HFFc6 (cell line): ENCODE measurements at regions not wholly inside any gene's neighbourhood (a gene's known extent, or its start where the extent isn't known, plus 50 kb on each side); places are given as distances from the start of the nearest gene placed in this dataset.

Experiments
- DNase-seq: peaks from one replicate; pipeline ENCODE4 v3.0.0-alpha.2; 2018
- H3K27ac Mint-ChIP-seq: 2 replicates; pipeline ENCODE4 v1.8.0; 2020; ENCODE audit warnings: mild to moderate bottlenecking, mixed read lengths
- H3K27me3 Mint-ChIP-seq: 2 replicates; pipeline ENCODE4 v1.8.0; 2021; ENCODE audit warnings: mild to moderate bottlenecking, moderate library complexity, mixed read lengths; ENCODE audit not compliant: insufficient read depth
- H3K36me3 Mint-ChIP-seq: 2 replicates; pipeline ENCODE4 v1.8.0; 2021; ENCODE audit warnings: low read depth, mixed read lengths
- H3K4me1 Mint-ChIP-seq: 2 replicates; pipeline ENCODE4 v1.8.0; 2020; ENCODE audit warnings: low read depth, mixed read lengths
- H3K4me3 Mint-ChIP-seq: 2 replicates; pipeline ENCODE4 v1.8.0; 2020; ENCODE audit warnings: mild to moderate bottlenecking, moderate library complexity, mixed read lengths
- H3K9me3 Mint-ChIP-seq: 2 replicates; pipeline ENCODE4 v1.8.0; 2020; ENCODE audit warnings: mild to moderate bottlenecking, mixed read lengths
- TF ChIP-seq, protein P1 (sequence below): fragments of 200-600 bp; sonication (generic); IDR thresholded peaks from 2 replicates; pipeline ENCODE4 v1.5.0; 2021; ENCODE audit warnings: antibody characterized with exemption, mild to moderate bottlenecking

DNA sequence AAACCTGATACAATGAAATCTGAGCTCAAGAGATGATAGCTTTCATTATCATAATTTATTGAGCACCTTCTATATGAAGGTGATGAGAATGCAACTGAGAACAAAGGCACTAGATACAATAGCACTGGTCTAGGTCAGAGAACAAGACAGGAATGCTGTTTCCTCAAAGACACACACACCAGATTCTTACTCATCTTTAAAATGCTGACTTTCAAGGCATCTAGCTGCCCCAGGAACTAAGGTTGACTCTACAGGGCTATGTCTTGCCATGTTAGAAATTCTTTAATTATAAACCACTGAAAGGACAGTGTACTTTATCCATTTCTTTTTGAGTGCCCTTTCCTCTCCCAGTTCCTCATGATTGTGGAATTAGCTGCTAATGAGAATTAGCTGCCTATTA lies 195.4 kb upstream of the RMST start:
- Mint-ChIP-seq H3K4me1 (no peaks in the 10 kb centered on the region), H3K4me3 (no peak overlapping the region), H3K9me3 (peaks cover 39% of the 10 kb centered on the region), H3K27me3 (no peaks in the 10 kb centered on the region), H3K27ac (no peak overlapping the region), H3K36me3 (no peaks in the 10 kb centered on the region)
- no peak for DNase-seq
- TF ChIP-seq, protein P1, sequence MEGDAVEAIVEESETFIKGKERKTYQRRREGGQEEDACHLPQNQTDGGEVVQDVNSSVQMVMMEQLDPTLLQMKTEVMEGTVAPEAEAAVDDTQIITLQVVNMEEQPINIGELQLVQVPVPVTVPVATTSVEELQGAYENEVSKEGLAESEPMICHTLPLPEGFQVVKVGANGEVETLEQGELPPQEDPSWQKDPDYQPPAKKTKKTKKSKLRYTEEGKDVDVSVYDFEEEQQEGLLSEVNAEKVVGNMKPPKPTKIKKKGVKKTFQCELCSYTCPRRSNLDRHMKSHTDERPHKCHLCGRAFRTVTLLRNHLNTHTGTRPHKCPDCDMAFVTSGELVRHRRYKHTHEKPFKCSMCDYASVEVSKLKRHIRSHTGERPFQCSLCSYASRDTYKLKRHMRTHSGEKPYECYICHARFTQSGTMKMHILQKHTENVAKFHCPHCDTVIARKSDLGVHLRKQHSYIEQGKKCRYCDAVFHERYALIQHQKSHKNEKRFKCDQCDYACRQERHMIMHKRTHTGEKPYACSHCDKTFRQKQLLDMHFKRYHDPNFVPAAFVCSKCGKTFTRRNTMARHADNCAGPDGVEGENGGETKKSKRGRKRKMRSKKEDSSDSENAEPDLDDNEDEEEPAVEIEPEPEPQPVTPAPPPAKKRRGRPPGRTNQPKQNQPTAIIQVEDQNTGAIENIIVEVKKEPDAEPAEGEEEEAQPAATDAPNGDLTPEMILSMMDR = no peak

DNA sequence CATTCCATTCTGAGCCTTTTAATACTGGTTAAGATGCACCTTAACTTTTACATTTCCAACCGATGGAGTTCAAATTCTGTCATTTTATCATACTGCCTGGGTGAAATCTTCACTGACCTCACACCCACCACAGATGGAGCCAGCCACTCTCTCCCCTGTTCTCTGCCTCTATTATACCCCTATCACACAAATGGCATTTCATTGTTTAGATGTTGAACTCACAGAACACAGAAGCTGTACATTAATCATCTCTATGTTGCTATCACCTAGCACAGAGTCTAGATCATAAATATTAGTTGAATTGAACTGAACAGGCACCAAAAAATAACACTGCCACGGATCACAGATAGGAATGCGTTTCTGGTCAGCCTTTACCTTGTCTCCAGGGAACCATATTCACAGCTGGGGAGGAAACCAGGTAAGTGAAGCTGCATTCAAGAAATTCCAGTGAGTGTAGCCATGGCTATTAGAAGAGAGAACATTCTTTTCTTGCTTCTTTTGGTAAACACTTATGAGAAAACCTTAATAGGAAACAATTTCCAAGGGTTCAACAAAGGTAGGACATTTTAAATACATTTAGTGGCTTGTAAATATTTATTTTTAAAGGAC lies 194.9 kb upstream of the RMST start:
- Mint-ChIP-seq H3K4me1 (no peaks in the 10 kb centered on the region), H3K27ac (no peak overlapping the region)

DNA sequence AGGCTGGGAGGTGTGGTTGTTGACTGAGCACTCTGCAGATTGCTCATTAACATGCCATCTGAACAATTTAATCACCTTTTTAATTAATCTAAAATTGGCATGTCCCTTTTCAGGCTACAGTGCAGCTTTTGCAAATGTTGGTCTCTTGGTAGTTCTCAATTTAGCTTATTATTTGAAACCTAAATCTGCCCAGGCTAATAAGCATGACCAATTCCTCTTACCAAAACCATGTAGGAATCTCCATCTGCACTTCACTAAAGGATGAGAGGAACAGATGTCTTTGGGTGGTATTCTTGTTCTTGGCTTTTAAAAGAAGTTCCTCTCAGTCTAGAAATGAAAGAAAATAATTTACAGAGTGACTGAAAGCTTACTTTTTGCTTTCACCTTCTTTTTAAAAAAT lies 190.1 kb upstream of the RMST start:
- Mint-ChIP-seq H3K27me3 (no peaks in the 10 kb centered on the region), H3K36me3 (no peaks in the 10 kb centered on the region), H3K4me3 (no peak overlapping the region), H3K4me1 (no peaks in the 10 kb centered on the region), H3K9me3 (peaks cover 28% of the 10 kb centered on the region), H3K27ac (no peak overlapping the region)
- DNase-seq = no peak
- TF ChIP-seq, protein P1 = no peak

More for the DNA sequence above, 194.9 kb upstream of the RMST start:
- Mint-ChIP-seq H3K27me3 (no peaks in the 10 kb centered on the region), H3K4me3 (no peak overlapping the region), H3K36me3 (no peaks in the 10 kb centered on the region), H3K9me3 (peaks cover 37% of the 10 kb centered on the region)
- TF ChIP-seq, protein P1 = no peak
- DNase-seq = no peak

DNA sequence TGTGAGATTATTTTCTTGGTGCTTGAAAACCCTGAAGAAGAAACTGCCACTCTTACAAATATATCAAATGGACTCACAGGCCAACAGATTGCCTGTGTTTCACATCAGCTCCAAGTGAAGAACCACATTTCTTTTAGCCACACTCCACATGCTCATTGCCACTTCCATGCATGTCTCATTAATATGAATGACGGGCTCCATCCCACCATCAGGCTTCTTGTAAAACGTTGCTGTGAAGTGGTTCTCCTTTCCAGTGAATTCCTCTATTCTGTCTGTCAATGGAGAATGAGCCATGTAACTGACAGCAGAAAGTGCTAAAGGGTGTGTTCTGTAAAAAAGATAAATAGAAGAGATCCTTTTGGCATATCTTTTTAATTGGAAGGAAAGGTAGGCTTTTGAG lies 188.2 kb upstream of the RMST start:
- DNase-seq = no peak
- no peak overlapping the region for H3K4me3 Mint-ChIP-seq
- TF ChIP-seq, protein P1 = no peak
- no peaks in the 10 kb centered on the region for H3K4me1 Mint-ChIP-seq
- no peak overlapping the region for H3K27ac Mint-ChIP-seq
- no peaks in the 10 kb centered on the region for H3K36me3 Mint-ChIP-seq
- H3K9me3 Mint-ChIP-seq = peaks cover 16% of the 10 kb centered on the region
- no peaks in the 10 kb centered on the region for H3K27me3 Mint-ChIP-seq

DNA sequence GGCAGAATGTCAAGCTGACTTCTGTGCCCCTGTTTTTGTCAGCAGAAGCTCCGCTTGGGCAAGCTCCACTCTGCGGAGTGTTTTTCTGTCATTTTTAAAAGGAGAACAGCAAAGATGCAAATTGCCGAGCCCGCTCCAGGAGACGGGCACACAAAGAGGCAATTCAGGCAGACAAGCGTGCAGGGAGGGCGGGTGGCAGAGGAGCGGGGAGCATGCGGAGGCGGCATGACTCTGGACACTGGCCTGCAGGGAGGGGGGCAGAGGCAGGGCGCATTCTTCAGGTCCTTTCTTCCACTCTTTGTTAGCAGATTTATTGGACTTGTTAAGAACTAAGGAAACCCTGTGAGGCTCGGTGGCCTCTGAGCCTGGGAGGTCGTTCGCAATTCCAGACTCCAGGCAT lies 187.3 kb upstream of the RMST start:
- no peak for DNase-seq
- no peaks in the 10 kb centered on the region for H3K4me1 Mint-ChIP-seq
- TF ChIP-seq, protein P1 = no peak
- H3K4me3 Mint-ChIP-seq = no peak overlapping the region
- H3K27me3 Mint-ChIP-seq = no peaks in the 10 kb centered on the region
- H3K27ac Mint-ChIP-seq = no peak overlapping the region
- H3K9me3 Mint-ChIP-seq = peaks cover 19% of the 10 kb centered on the region
- H3K36me3 Mint-ChIP-seq = no peaks in the 10 kb centered on the region
